GM23338 (cell line): ENCODE measurements at regions not wholly inside any gene's neighbourhood (a gene's known extent, or its start where the extent isn't known, plus 50 kb on each side); places are given as distances from the start of the nearest gene placed in this dataset.

Experiments
- CREB1 ChIP-seq: fragments of 250-450 bp; sonication (Bioruptor Pico); IDR thresholded peaks from 2 replicates; pipeline ENCODE4 v1.5.0; 2020; ENCODE audit warnings: low read depth, mild to moderate bottlenecking, moderate library complexity
- EZH2 ChIP-seq: fragments of 200-600 bp; sonication (generic); IDR thresholded peaks from one replicate; pipeline ENCODE4 v1.8.0; 2017; ENCODE audit warnings: antibody characterized with exemption, mild to moderate bottlenecking, low read depth; ENCODE audit not compliant: unreplicated experiment
- EZH2phosphoT487 ChIP-seq: fragments of 200-600 bp; sonication (generic); IDR thresholded peaks from one replicate; pipeline ENCODE4 v1.8.1; 2018; ENCODE audit warnings: antibody characterized with exemption; ENCODE audit not compliant: unreplicated experiment
- JUNB ChIP-seq: IDR thresholded peaks from one replicate; pipeline ENCODE4 v1.6.1; 2016; ENCODE audit warnings: antibody characterized with exemption; ENCODE audit not compliant: unreplicated experiment
- NANOG ChIP-seq: IDR thresholded peaks from 2 replicates; pipeline ENCODE4 v1.6.1; 2016; ENCODE audit warnings: antibody characterized with exemption, borderline replicate concordance
- POLR2AphosphoS5 ChIP-seq: IDR thresholded peaks from 2 replicates; pipeline ENCODE4 v1.6.1; 2016; ENCODE audit warnings: antibody characterized with exemption, low read depth
- STAT1 ChIP-seq: IDR thresholded peaks from one replicate; pipeline ENCODE4 v1.6.1; 2016; ENCODE audit warnings: antibody characterized with exemption; ENCODE audit not compliant: unreplicated experiment
- ZNF114 ChIP-seq: fragments of 250-450 bp; sonication (Bioruptor Pico); IDR thresholded peaks from 2 replicates; pipeline ENCODE4 v1.5.0; 2020; ENCODE audit warnings: mild to moderate bottlenecking, moderate library complexity
- TF ChIP-seq, protein P1 (sequence below), 2 experiments: fragments of 200-600 bp in 1 of 2; sonication (generic) in 1 of 2; conservative IDR thresholded peaks; 2 replicates each; pipeline versions ENCODE4 v1.5.1 to v1.6.1; 2016 to 2017; ENCODE audit warnings: antibody characterized with exemption in 2 of 2, low read depth in 2 of 2, mild to moderate bottlenecking in 2 of 2, moderate library complexity in 1 of 2
- TF ChIP-seq, protein P2 (sequence below): IDR thresholded peaks from one replicate; pipeline ENCODE4 v1.6.1; 2018; ENCODE audit warnings: antibody characterized with exemption; ENCODE audit not compliant: unreplicated experiment
- TF ChIP-seq, protein P3 (sequence below): IDR thresholded peaks from 2 replicates; pipeline ENCODE4 v1.6.1; 2016; ENCODE audit warnings: antibody characterized with exemption

DNA sequence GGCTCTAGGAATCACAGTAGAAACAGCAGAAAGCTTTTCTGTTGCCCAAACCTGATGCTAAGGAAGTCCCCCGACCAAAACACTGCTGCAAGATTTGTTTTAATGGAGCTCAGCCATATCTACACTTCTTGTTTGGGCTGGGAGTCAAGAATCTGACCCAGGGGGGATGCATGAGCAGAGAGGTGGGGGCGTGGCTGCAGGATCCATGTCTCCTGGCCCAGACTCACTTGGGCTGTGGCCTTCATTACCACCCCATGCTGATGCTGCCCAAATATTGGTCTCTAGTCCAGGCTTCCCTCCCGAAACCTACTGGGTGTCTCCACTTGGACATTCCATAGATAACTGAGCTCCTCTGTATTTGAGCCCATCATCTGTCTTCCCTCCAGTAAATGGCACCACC, 361.5 kb upstream of the LARGE1 start:
- no peak for TF ChIP-seq POLR2AphosphoS5
- TF ChIP-seq EZH2phosphoT487: no peak
- TF ChIP-seq, protein P1, sequence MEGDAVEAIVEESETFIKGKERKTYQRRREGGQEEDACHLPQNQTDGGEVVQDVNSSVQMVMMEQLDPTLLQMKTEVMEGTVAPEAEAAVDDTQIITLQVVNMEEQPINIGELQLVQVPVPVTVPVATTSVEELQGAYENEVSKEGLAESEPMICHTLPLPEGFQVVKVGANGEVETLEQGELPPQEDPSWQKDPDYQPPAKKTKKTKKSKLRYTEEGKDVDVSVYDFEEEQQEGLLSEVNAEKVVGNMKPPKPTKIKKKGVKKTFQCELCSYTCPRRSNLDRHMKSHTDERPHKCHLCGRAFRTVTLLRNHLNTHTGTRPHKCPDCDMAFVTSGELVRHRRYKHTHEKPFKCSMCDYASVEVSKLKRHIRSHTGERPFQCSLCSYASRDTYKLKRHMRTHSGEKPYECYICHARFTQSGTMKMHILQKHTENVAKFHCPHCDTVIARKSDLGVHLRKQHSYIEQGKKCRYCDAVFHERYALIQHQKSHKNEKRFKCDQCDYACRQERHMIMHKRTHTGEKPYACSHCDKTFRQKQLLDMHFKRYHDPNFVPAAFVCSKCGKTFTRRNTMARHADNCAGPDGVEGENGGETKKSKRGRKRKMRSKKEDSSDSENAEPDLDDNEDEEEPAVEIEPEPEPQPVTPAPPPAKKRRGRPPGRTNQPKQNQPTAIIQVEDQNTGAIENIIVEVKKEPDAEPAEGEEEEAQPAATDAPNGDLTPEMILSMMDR (conservative IDR thresholded peaks at IDR 0.05; ENCODE audit: low read depth in 2 of 2): no peak
- TF ChIP-seq, protein P2, sequence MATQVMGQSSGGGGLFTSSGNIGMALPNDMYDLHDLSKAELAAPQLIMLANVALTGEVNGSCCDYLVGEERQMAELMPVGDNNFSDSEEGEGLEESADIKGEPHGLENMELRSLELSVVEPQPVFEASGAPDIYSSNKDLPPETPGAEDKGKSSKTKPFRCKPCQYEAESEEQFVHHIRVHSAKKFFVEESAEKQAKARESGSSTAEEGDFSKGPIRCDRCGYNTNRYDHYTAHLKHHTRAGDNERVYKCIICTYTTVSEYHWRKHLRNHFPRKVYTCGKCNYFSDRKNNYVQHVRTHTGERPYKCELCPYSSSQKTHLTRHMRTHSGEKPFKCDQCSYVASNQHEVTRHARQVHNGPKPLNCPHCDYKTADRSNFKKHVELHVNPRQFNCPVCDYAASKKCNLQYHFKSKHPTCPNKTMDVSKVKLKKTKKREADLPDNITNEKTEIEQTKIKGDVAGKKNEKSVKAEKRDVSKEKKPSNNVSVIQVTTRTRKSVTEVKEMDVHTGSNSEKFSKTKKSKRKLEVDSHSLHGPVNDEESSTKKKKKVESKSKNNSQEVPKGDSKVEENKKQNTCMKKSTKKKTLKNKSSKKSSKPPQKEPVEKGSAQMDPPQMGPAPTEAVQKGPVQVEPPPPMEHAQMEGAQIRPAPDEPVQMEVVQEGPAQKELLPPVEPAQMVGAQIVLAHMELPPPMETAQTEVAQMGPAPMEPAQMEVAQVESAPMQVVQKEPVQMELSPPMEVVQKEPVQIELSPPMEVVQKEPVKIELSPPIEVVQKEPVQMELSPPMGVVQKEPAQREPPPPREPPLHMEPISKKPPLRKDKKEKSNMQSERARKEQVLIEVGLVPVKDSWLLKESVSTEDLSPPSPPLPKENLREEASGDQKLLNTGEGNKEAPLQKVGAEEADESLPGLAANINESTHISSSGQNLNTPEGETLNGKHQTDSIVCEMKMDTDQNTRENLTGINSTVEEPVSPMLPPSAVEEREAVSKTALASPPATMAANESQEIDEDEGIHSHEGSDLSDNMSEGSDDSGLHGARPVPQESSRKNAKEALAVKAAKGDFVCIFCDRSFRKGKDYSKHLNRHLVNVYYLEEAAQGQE: no peak
- no peak for TF ChIP-seq EZH2
- TF ChIP-seq JUNB: no peak
- no peak for TF ChIP-seq CREB1 (CRISPR knock-in tag)
- no peak for TF ChIP-seq ZNF114
- TF ChIP-seq, protein P3, sequence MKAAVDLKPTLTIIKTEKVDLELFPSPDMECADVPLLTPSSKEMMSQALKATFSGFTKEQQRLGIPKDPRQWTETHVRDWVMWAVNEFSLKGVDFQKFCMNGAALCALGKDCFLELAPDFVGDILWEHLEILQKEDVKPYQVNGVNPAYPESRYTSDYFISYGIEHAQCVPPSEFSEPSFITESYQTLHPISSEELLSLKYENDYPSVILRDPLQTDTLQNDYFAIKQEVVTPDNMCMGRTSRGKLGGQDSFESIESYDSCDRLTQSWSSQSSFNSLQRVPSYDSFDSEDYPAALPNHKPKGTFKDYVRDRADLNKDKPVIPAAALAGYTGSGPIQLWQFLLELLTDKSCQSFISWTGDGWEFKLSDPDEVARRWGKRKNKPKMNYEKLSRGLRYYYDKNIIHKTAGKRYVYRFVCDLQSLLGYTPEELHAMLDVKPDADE: no peak
- no peak for TF ChIP-seq STAT1
- TF ChIP-seq NANOG: no peak
